22Rv1 (cell line): ENCODE measurements at regions not wholly inside any gene's neighbourhood (a gene's known extent, or its start where the extent isn't known, plus 50 kb on each side); places are given as distances from the start of the nearest gene placed in this dataset.

Experiments used
- H3K27ac ChIP-seq: fragments of 450-650 bp; 2 replicates; pipeline ENCODE4 v1.5.1; 2017
- CTCF ChIP-seq: fragments of 450-650 bp; IDR thresholded peaks from 2 replicates; pipeline ENCODE4 v1.5.1; 2017; ENCODE audit warnings: mild to moderate bottlenecking
- ZFX ChIP-seq: fragments of 450-650 bp; IDR thresholded peaks from 2 replicates; pipeline ENCODE4 v1.6.1; 2017; ENCODE audit warnings: antibody characterized with exemption, borderline replicate concordance

GRCh38 chr3:182300266-182300665, 493.0 kb upstream of the ATP11B start:
- no peak for TF ChIP-seq CTCF
- no peak for TF ChIP-seq ZFX
- no peak overlapping the region for H3K27ac ChIP-seq

GRCh38 chr3:182303169-182303568, 490.1 kb upstream of the ATP11B start:
- TF ChIP-seq CTCF, result no peak
- no peak for TF ChIP-seq ZFX
- H3K27ac ChIP-seq, result no peak overlapping the region

GRCh38 chr3:182305881-182306665, 487.2 kb upstream of the ATP11B start:
- TF ChIP-seq ZFX (no peak), CTCF (no peak)
- H3K27ac ChIP-seq, result no peak overlapping the region

GRCh38 chr3:182308328-182308727, 485.0 kb upstream of the ATP11B start:
- no peak for TF ChIP-seq CTCF
- no peak for TF ChIP-seq ZFX
- H3K27ac ChIP-seq, result no peak overlapping the region

- TF ChIP-seq CTCF (no peak), ZFX (no peak)
Observed at GRCh38 chr3:182309120-182309519, 484.2 kb upstream of the ATP11B start.

GRCh38 chr3:182315313-182315712, 478.0 kb upstream of the ATP11B start:
- H3K27ac ChIP-seq, result no peak overlapping the region
- TF ChIP-seq CTCF (no peak), ZFX (no peak)

More at GRCh38 chr3:182309120-182309519, 484.2 kb upstream of the ATP11B start:
- H3K27ac ChIP-seq, result no peak overlapping the region

GRCh38 chr3:182323126-182323700, 470.1 kb upstream of the ATP11B start:
- TF ChIP-seq CTCF (no peak), ZFX (no peak)
- no peak overlapping the region for H3K27ac ChIP-seq
